GM12875 (cell line): ENCODE measurements at regions not wholly inside any gene's neighbourhood (a gene's known extent, or its start where the extent isn't known, plus 50 kb on each side); places are given as distances from the start of the nearest gene placed in this dataset.

ENCODE experiments used
- H3K4me3 ChIP-seq: one replicate; pipeline ENCODE4 v1.5.1; 2011; ENCODE audit warnings: low read depth, low read length, control low read depth
- TF ChIP-seq, protein P1 (sequence below): IDR thresholded peaks from 2 replicates; pipeline ENCODE4 v1.5.1; 2011; ENCODE audit warnings: low read depth, mild to moderate bottlenecking, control low read depth, inconsistent platforms, low read length, moderate library complexity, borderline replicate concordance; ENCODE audit not compliant: insufficient read depth

DNA sequence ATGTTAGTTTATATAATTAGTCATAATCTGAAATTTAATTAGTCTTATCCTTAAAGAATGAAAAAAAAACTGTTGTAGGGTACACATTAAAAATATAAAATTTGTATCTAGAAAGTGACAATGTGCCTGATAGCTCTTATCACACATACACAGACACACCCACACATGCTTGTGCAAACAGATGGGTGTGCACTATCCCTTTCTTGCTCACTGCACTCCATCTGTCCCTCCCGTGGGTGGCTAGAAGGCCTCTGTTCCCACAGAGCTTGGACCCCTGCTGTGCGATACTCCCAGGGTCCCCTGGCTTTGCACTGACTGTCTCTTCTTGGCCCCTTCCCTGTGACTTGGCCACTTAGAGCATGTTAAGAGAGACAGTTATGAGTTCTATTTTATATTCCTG lies 123.9 kb upstream of the ACKR3 start:
- no peak overlapping the region for H3K4me3 ChIP-seq
- TF ChIP-seq, protein P1, sequence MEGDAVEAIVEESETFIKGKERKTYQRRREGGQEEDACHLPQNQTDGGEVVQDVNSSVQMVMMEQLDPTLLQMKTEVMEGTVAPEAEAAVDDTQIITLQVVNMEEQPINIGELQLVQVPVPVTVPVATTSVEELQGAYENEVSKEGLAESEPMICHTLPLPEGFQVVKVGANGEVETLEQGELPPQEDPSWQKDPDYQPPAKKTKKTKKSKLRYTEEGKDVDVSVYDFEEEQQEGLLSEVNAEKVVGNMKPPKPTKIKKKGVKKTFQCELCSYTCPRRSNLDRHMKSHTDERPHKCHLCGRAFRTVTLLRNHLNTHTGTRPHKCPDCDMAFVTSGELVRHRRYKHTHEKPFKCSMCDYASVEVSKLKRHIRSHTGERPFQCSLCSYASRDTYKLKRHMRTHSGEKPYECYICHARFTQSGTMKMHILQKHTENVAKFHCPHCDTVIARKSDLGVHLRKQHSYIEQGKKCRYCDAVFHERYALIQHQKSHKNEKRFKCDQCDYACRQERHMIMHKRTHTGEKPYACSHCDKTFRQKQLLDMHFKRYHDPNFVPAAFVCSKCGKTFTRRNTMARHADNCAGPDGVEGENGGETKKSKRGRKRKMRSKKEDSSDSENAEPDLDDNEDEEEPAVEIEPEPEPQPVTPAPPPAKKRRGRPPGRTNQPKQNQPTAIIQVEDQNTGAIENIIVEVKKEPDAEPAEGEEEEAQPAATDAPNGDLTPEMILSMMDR: no peak

DNA sequence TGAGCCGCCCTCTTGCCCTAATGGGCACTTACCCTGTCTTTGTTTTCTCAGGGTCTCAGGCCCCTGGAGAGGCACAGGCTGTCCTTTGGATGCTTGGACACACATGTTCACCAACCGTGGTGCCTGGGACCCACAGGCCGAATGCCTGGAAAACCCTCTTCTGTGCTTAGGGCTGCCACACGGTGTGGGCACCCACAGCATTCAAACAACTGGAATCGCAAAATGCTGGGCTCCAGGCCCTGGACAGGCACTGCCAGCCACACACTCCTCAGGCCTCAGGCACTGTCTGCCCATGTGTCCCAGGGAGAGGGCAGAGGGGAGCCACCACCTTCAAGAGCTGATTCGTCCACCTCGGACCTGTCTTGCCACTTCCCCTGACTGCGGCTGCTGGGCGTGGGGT lies 123.1 kb upstream of the ACKR3 start:
- H3K4me3 ChIP-seq: no peak overlapping the region
- TF ChIP-seq, protein P1: no peak

DNA sequence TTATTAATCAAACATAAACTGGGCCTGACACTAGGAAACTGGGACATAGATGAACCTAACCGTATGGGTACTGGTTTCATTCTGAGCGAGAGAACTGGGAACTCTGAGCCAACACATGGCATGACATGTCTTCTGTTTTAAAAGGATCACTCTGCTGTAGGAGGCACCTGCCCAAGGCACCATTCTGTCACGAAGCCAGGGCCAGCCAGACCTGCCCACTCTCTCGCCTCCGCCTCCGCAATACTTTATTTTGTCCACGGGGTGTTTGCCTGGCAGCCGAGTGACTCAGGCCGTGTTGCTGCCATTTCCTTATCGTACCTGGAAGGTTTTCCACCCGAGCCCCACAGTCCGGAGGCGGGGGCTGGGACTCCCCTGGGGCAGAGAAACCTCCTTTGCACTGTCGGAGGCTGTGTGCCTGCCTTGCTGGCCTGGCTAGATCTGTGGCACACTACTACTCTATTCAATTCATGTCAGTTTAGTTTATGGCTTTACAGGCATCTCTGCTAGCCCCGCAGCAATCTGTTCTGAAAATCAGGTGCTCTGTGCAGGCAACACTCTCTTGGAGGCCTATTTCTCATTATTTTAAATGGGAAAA lies 120.4 kb upstream of the ACKR3 start:
- H3K4me3 ChIP-seq: no peak overlapping the region
- TF ChIP-seq, protein P1: no peak

DNA sequence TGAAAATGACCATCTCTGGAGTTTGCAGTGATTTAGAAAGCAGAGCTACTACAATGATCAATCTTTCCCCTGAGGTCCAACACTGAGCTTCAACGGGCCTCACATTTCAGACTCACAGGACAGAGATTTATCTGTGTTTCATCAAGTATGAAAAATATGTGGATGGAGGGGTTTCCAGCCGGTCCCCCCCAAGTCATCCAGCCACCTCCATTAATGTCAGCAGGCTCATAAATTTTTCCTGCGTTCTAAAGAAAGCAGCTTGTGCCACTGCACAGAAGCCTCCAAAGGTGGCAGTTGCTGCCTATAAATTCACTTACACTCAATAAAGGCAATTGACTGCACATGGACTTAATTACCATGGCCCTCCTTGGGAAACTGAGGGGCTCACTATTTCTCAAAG lies 117.4 kb upstream of the ACKR3 start:
- no peak overlapping the region for H3K4me3 ChIP-seq
- TF ChIP-seq, protein P1: no peak

DNA sequence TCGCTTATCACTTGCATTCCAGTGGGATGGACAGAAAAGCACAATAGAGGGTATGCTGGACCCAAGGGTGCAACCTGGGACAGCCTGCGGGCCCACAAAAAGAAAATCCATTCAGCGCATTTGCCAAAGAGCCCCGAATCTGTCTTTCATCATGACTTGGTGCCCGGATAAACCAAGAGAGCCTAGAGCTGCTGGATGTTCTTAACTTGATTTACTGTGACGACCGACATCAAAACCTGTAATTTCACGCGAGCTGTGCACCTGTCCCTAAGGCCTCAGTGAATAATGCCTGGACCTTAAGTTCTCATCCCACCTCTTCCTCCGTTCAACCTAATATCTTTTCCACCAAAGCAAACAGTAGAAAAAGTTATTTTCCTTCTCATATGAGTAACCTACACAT lies 115.5 kb upstream of the ACKR3 start:
- no peak overlapping the region for H3K4me3 ChIP-seq
- TF ChIP-seq, protein P1: no peak

DNA sequence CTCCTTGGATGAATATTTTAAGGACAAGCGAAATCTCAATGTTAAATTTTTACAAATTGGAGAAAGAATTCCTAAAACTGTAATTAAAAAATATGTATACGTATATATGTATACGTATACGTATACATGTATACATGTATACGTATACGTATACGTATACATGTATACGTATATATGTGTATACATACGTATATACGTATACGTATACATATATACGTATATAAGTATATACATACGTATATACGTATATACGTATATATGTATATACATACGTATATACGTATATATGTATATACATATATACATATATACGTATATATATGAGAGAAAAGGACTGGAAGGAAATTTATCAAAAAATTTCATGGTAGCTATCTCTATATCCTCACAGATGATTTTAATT lies 110.2 kb upstream of the ACKR3 start:
- TF ChIP-seq, protein P1: no peak
- H3K4me3 ChIP-seq: no peak overlapping the region

DNA sequence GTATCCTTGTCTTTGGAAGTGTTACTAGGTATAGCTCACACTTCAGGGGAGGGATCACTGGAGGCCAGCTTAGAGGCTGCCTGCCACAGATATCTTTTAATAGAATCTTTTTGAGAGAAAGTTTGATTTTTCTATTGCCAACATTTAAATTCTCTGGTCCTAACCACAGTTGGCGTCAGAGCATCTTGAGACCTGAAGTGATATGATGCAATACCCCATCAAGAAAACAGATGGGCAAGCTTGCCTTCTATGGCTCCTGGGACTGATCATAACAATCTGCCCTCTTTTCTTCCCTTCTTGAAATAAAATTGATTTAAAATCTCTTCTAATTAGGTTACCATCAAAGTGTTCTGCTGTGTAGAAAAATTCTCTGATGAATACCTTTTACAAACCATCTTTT lies 105.5 kb upstream of the ACKR3 start:
- TF ChIP-seq, protein P1: no peak
- H3K4me3 ChIP-seq: no peak overlapping the region
